ENCODE measurements at regions not wholly inside any gene's neighbourhood (a gene's known extent, or its start where the extent isn't known, plus 50 kb on each side); places are given as distances from the start of the nearest gene placed in this dataset.

DNA sequence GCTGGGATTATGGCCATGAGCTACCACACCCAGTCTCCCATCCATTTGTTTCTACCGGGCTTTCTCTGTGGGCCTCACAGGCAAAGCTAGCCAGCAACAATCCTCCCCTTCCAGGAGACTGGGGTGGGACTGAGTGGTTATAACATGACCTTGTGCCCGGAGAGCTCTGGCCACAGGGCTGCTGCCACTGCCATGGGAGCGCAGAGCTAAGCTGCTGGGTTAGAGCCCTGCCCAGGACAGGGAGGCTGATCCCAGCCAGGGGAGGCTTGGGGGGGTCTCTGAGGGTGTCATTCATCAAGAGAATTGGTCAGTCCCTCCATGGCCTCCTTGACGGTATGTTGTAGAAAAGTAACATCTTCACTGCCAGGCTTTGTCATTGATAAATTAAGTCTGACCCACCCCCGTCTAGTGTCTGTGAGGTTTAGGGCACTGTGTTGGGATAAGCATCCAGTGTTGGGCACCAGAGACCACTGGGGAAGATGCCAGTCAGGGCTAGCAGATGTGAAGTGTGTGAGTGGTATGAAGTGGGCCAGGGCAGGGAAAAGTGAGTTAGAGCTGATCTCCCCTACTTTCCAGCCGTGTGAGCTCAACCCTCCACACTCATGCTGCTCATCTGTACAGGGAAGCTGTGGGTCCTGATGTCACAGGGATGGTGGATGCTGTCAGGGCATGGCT is 368.4 kb upstream of the HS6ST1 start:
- TF ChIP-seq CTCF (IDR thresholded peaks at IDR 0.05; ENCODE audit: low read depth, low read length, poor library complexity, severe bottlenecking) (no peak), EZH2phosphoT487 (IDR thresholded peaks at IDR 0.05; ENCODE audit: borderline replicate concordance, low read length) (no peak)

All from DOHH2 (cell line).